ES-I3 (cell line): ENCODE measurements at regions not wholly inside any gene's neighbourhood (a gene's known extent, or its start where the extent isn't known, plus 50 kb on each side); places are given as distances from the start of the nearest gene placed in this dataset.
"Not testable (repeated sequence)": the region's sequence is repeated elsewhere in the genome, so short reads cannot be mapped to it uniquely, and the experiment has no call there.

ENCODE experiments used
- H3K36me3 ChIP-seq: 2 replicates; pipeline ENCODE4 v1.6.1; 2013; ENCODE audit warnings: mild to moderate bottlenecking, low read length, control low read depth, moderate library complexity; ENCODE audit not compliant: insufficient read depth
- H3K4me1 ChIP-seq: 2 replicates; pipeline ENCODE4 v1.6.1; 2013; ENCODE audit warnings: mild to moderate bottlenecking, control low read depth, low read length; ENCODE audit not compliant: insufficient read depth
- H3K9ac ChIP-seq: 2 replicates; pipeline ENCODE4 v1.6.1; 2013; ENCODE audit warnings: low read depth, mild to moderate bottlenecking, low read length, moderate library complexity
- H3K9me3 ChIP-seq: 2 replicates; pipeline ENCODE4 v1.6.1; 2013; ENCODE audit warnings: mild to moderate bottlenecking, low read length, moderate library complexity; ENCODE audit not compliant: control insufficient read depth, insufficient read depth

DNA sequence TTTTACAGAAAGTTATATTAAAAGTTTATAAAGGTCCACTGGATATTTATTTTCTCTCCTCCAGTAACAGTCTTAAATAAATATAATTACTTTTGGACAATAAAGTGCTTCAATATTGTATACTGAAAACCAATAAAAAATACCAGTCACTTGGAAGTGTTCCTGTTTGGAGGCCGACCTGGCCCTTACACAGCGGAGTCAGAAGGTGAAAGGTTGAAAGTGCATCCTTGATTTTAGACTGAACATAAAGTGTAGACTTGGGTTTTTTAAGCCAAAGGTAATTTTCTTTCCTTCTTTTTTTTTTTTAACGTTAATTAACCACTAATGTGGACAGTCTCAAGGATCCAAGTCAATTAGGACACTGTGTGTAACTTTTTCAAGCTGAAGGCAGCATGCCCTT lies 152.3 kb upstream of the TBX18 start:
- Histone ChIP-seq H3K9me3 (no peaks in the 10 kb centered on the region), H3K36me3 (no peaks in the 10 kb centered on the region), H3K9ac (no peak overlapping the region), H3K4me1 (no peaks in the 10 kb centered on the region)

DNA sequence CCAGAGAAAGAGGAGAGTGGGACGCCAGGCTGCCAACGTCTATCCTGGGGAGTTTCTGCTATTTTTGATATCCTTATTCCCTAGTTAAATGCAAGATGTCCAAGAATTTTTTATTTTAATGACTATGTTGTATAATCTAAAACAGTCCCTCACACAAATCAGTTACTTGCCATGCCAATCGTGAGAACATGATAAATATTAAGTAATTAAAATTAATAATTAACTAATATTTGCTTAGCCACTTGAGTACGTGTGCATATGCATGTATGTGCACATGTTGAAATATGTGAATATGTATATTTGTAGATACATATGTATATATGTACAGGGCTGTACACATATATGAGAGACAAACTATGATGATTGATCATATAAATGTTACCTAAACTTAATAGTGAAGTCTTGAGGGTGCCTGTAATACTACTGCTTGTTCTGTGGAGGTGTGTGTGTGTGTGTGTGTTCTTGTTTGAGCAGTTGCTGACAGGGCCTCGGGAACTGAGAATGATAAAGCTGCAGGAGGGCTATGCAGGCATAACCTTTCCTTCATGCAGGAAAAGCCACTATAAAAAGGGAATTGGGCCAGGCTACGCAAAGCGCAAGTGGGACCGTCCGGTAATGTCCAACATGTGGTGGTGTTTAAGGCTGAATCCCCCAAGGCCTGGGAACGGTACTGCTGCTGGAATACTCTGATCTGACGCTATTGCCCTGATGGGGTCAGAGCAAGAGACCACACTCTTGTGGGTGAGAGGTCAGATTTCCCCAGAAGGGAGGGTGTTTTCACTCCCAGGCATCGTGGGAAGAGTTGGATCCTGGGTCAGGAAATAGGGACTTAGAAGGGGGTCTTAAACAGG lies 148.3 kb upstream of the TBX18 start:
- Histone ChIP-seq H3K4me1 (no peaks in the 10 kb centered on the region; the same call in 1 of the 2 replicates), H3K9me3 (no peaks in the 10 kb centered on the region)

DNA sequence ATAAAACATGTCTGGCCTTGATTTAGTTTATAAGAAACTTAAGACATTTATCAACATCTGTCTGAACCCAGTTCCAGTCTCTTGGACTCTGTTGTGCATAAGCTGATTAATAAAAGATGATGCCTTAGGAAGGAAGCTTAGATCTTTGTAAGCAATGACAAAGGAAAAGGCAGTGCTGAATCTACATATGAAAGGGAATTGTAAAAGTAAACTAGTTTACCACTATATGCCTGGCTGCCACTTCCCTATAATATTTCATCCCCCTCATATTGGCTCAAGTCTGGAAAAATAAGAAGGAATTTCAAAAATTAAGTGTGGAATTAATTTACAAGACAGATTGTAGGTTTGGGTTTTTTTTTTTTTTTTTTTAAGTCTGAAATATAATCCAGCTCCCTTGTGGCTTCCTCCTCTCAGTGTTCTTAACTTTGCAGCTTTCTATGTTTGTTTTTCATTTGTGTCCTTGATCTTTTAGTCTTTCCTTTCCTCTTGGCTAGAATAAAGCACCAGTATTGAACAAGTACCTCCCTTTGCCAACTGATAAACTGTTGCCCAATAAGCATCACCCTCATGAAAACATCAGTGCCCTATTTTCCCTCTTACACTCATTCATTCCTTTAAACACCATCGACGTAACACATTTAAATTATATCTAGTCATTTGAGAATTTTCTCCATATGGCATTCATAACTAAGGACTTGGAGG lies 146.7 kb upstream of the TBX18 start:
- H3K9ac ChIP-seq, result no peak overlapping the region
- H3K9me3 ChIP-seq, result no peaks in the 10 kb centered on the region
- H3K4me1 ChIP-seq, result no peaks in the 10 kb centered on the region; the same call in 1 of the 2 replicates
- H3K36me3 ChIP-seq, result no peaks in the 10 kb centered on the region

More for the DNA sequence above, 148.3 kb upstream of the TBX18 start:
- Histone ChIP-seq H3K9ac (no peak overlapping the region), H3K36me3 (no peaks in the 10 kb centered on the region)

DNA sequence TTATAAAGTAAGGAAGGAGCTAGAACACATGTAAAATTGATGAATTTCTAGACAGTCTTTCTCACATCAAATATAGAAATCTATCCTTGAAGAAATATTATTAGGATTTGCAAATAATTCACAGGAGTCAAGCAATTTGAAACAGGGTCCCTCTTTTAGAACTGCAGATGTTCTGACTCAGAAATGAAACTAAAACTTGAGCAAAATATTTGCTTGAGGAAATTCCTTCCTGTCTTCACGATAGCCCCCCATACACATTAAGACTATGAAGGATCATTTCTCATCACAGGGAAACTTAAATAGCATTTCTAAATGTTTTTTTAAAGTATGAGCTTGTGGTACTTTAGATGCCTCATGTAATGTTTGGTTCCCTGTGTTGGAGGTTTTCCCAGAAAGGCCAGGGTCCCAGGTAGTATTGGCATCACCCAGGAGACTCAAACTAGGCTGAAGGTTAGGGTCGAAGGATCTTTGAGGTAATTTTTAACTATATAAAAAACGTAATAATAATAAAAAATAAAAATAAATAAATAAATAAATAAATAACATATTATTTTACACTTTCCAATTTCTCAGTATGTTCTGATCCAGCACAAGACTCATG lies 144.0 kb upstream of the TBX18 start:
- Histone ChIP-seq H3K9me3 (no peaks in the 10 kb centered on the region), H3K36me3 (no peaks in the 10 kb centered on the region), H3K4me1 (no peaks in the 10 kb centered on the region; the same call in 1 of the 2 replicates), H3K9ac (no peak overlapping the region)

DNA sequence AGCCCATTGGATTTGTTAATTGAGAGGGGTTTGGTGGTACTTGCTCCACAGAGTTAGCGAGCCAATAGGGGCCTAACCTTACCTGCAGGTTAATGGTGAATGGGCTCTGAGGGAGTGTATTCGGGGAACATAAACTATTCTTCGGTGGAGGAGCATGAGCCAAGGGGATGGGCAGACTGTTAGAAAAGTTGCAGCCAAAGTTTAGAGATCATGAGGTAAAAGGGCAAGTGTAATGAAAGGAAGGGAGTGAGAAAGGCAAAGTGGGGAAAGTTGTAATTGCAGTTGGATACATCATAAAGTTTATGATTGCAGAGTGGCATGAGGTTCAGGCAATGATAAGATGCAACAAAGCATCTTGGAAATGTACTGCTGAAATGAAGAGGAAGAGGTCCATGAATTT lies 142.1 kb upstream of the TBX18 start:
- H3K36me3 ChIP-seq, result no peaks in the 10 kb centered on the region
- H3K9ac ChIP-seq, result no peak overlapping the region
- H3K4me1 ChIP-seq, result no peaks in the 10 kb centered on the region; the same call in 1 of the 2 replicates
- H3K9me3 ChIP-seq, result no peaks in the 10 kb centered on the region

DNA sequence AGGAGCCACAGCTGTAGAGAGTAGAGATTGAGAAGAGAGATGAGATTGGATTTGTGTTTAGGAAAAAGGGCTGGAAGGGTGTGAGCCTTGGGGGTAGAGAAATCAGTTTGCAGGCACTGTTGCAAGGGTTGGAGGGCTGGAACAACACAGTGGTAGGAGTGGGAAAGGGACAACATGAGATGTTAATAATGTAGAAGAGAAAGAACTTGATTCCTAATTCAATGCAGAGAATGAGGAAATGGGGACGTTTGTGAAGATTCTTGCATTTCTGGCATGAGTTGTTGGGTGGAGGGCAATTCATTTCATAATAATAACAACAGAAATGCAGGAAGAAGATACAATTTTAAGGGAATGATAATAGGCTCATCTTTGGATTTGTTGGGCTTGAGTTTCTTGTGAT lies 141.4 kb upstream of the TBX18 start:
- Histone ChIP-seq H3K4me1 (no peaks in the 10 kb centered on the region; the same call in 1 of the 2 replicates), H3K9ac (no peak overlapping the region), H3K36me3 (no peaks in the 10 kb centered on the region), H3K9me3 (no peaks in the 10 kb centered on the region)

DNA sequence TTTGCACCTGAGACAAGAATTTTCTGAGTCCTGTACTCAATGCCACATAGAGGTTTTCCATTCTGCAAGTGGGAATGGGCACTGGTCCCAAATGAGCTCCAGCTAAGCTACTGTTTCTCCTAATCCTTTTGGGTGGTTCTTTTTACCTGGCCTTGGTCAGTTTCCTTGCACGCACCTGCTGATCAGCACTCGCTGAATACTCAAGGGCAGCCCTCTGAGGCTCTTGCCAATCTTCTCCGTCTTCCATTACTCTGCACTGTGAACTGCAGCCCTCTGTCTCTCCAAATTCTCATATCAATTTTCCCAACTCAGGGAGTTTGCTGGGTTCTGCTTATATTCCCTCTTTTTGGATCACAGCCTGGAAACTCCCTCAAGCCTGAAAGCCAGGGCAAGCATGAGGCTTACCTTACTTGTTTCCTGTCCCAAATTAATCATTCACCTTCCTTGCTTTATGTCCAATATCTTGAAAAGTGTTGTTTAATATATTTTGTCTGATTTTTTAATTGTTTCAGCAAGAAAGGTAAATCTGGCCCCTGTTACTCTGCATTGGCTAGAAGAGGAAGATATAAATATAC lies 138.0 kb upstream of the TBX18 start:
- Histone ChIP-seq H3K9me3 (no peaks in the 10 kb centered on the region), H3K4me1 (no peaks in the 10 kb centered on the region), H3K36me3 (no peaks in the 10 kb centered on the region), H3K9ac (no peak overlapping the region)

DNA sequence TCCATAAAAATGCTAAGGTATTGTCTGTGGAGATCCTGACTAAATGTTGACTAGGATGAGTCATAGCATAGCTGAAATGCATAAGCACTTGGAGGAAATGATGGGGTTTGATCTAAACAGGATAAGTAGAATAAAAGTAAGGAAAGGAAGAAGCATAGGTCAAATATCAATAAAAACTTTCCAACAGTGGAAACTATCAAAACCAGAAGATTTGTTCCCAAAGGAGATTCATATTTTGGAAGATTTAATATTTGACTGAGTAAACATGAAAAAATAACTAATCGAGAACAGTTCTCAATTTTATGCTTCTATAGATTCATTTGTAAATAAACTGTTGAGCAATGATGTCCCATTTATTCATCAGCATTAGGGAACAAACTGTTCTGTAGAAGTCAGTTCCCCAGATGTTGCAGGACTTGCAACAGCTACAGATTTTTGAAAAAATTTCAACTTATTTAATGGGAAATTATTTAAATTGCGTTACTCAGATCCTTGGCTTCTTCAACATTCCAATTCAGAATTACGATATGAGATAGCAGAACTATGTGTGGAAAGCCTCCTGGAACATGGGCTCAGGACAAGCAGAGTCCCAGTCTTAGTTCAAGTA lies 133.7 kb upstream of the TBX18 start:
- Histone ChIP-seq H3K9ac (no peak overlapping the region), H3K9me3 (no peaks in the 10 kb centered on the region), H3K36me3 (no peaks in the 10 kb centered on the region)

DNA sequence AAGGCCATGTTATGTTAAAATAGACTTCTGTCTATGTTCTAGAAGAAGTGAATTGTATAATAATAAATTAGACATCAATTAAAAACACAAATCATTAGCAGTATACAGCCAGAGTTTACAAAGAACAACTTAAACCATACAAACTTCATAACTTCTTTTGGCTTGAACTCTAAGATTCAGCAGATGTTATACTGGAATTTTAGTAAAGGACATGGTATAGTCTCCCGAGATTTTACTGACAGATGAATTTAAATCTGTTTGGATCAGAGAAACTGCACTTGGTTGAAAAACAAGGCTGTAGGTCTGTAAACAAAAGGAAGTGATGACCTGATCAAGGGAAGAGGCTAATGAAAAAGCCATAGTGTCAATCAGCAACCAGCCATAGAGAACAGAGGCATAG lies 132.6 kb upstream of the TBX18 start:
- H3K9ac ChIP-seq, result no peak overlapping the region
- no peaks in the 10 kb centered on the region for H3K9me3 ChIP-seq
- H3K4me1 ChIP-seq, result no peaks in the 10 kb centered on the region
- no peaks in the 10 kb centered on the region for H3K36me3 ChIP-seq

More for the DNA sequence above, 133.7 kb upstream of the TBX18 start:
- H3K4me1 ChIP-seq, result no peaks in the 10 kb centered on the region

DNA sequence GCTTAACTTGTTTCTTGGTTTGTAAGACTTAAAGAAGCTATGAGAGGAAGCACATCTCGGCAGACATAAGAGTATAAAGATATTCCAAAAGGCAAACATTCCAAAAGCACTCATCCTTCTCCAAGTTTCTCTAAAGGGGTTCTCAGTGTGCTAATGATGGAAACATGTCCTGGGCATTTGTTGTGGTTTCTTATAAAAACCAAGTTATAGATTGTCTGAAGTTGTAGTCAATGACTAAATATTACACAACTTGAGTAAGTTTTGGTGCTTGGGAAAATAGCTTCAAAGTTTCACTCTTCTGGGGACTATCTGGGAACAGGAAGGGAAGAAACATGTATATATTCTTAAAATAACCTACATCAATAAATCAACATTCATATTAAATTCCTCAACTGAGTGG lies 128.3 kb upstream of the TBX18 start:
- Histone ChIP-seq H3K4me1 (no peaks in the 10 kb centered on the region), H3K36me3 (no peaks in the 10 kb centered on the region), H3K9me3 (no peaks in the 10 kb centered on the region), H3K9ac (no peak overlapping the region)

DNA sequence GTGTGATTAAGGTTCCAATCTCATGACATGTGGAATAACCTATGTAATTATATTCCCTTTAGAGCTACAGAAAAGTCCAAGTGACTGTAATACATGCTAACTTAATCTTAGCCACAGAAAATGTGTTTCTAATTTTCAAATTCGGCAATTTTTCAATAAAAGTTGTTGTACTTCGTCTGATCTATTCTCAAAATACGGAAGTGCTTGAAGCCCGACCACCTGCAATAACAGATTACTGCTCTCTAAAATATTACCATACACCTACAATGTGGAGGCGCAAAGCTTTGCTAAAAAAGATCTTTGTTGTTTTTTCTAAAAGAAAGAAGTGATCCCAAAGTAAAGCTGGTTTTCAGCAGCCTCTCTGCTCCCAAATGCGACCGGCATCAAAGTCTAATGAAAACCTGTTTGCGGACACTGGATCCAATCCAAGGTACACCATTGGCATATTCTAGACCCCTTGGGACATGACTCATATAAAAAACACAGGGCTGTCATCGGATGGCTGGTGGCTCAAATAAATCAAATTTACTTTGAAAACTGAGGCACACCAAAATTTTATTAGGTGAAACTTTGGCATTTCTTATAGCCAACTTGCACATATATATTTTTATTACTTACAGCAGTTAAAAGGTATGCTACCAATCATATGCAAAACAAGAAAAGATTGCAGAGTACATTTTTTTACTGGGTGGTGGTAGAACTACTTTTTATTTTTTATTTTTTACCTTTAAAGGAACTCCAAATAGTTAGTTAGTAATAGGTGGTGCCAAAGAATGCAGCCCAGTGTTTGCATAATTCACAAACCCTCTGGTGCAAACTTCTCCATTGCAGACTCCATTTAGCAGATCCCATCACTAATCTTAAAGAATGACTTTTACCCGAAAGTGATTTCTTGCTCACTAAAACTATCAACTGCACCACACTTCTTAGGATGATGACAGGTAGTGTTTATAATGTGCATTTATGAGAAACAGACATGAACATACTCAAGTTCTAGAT lies 118.7 kb upstream of the TBX18 start:
- Histone ChIP-seq H3K36me3 (no peaks in the 10 kb centered on the region), H3K4me1 (no peaks in the 10 kb centered on the region), H3K9me3 (no peaks in the 10 kb centered on the region), H3K9ac (no peak overlapping the region)

DNA sequence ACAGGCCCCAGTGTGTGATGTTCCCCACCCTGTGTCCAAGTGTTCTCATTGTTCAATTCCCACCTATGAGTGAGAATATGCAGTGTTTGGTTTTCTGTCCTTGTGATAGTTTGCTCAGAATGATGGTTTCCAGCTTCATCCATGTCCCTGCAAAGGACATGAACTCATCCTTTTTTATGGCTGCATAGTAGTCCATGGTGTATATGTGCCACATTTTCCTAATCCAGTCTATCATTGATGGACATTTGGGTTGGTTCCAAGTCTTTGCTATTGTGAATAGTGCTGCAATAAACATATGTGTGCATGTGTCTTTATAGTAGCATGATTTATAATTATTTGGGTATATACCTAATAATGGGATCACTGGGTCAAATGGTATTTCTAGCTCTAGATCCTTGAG lies 115.0 kb upstream of the TBX18 start:
- H3K9me3 ChIP-seq, H3K4me1 ChIP-seq, H3K36me3 ChIP-seq, H3K9ac ChIP-seq: not testable (repeated sequence)

DNA sequence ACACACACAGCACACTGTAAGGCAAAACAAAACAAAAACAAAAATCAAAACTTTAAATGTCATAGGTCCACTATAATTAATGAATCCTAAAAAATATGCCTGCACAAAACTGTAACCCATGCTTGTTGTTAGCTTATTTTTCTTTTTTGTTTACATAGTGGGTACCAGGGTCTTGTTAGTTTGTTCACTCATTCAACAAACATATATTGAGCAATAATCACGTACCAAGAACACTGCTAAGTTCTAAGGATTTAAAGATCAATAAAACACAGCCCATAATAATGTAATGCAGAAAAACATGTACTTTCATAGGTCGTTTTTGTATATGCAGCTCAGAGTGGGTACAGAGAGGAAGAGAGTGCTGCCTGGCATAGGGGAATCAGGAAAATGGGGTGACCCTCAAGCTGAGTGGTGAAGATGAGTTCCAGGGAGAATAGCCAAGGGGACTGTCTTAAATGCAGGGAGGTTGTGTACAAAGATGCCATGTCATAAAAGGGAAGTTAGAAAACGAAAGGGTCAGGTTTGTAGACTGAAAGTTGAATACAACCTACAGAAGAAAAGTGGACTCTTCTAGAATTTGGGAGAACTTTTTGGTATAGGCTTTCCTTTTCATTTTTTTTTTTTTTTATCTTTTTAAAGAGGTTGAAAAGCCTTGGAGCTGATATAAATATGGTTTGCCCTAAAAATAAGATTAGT lies 113.3 kb upstream of the TBX18 start:
- Histone ChIP-seq H3K4me1 (no peaks in the 10 kb centered on the region), H3K9me3 (no peaks in the 10 kb centered on the region), H3K9ac (no peak overlapping the region), H3K36me3 (no peaks in the 10 kb centered on the region)
